Mucosa of stomach (tissue), 1 donor: ENCODE measurements at regions not wholly inside any gene's neighbourhood (a gene's known extent, or its start where the extent isn't known, plus 50 kb on each side); places are given as distances from the start of the nearest gene placed in this dataset.

Experiments
- H3K27me3 ChIP-seq: one replicate; pipeline ENCODE4 v1.7.0; 2013; ENCODE audit warnings: mild to moderate bottlenecking, low read length; ENCODE audit not compliant: control insufficient read depth, insufficient read depth
- H3K36me3 ChIP-seq: one replicate; pipeline ENCODE4 v1.7.0; 2013; ENCODE audit warnings: low read length; ENCODE audit not compliant: control insufficient read depth, insufficient read depth
- H3K4me1 ChIP-seq: one replicate; pipeline ENCODE4 v1.7.0; 2013; ENCODE audit warnings: mild to moderate bottlenecking, low read length; ENCODE audit not compliant: control insufficient read depth, insufficient read depth
- H3K4me3 ChIP-seq: one replicate; pipeline ENCODE4 v1.7.0; 2013; ENCODE audit warnings: low read length
- H3K9ac ChIP-seq: one replicate; pipeline ENCODE4 v1.7.0; 2013; ENCODE audit warnings: mild to moderate bottlenecking, low read length, moderate library complexity
- H3K9me3 ChIP-seq: one replicate; pipeline ENCODE4 v1.7.0; 2013; ENCODE audit warnings: mild to moderate bottlenecking, low read length, moderate library complexity; ENCODE audit not compliant: control insufficient read depth
- donor health status: Pancreatic carcinoma.

DNA sequence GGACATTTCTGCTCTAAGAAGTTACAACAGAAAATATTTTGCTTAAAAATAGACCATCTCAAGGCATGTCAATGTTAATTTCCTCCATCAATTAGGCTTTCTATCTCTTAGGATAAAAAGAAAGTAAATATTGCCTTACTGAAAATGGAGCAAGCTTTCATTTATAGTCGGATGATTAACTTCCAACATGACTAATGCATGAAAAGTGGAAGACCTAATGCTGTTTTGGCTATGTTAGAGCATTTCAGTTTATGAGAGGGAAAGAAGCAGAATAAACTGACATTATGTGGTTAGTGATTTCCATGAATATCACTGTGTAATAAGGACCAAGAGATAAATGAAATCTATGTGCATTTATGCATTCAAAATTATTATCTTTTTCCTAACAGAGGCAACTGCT lies 475.2 kb upstream of the UBE2E3 start:
- no peak overlapping the region for H3K9ac ChIP-seq
- no peaks in the 10 kb centered on the region for H3K9me3 ChIP-seq
- H3K4me3 ChIP-seq: no peak overlapping the region
- H3K27me3 ChIP-seq: no peaks in the 10 kb centered on the region
- no peaks in the 10 kb centered on the region for H3K4me1 ChIP-seq
- no peaks in the 10 kb centered on the region for H3K36me3 ChIP-seq

DNA sequence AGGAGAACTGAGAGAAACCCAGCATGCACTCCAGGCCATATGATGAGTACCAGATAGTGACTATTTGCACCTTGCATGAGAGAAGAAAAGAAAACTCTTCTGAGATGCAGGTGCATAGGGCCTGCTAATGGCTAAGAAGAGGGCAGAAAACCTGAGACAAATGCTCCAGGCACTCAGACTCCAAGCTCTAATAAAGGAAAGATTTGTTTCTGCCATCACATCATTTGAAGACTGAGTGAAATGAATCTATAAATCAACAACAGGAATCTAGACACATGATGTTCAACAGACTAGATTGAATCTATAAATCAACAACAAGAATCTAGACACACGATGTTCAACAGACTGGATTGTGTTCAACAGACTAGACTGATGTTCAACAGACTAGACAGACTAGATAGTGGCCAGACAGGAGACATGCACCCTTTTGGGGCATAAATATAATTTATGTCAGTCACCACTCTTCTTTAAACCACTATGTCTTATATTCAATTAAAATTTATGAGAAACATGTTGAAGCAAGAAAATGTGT lies 482.7 kb upstream of the UBE2E3 start:
- no peaks in the 10 kb centered on the region for H3K27me3 ChIP-seq
- no peak overlapping the region for H3K9ac ChIP-seq
- H3K36me3 ChIP-seq: no peaks in the 10 kb centered on the region
- H3K4me1 ChIP-seq: no peaks in the 10 kb centered on the region
- H3K9me3 ChIP-seq: no peaks in the 10 kb centered on the region
- H3K4me3 ChIP-seq: no peak overlapping the region

DNA sequence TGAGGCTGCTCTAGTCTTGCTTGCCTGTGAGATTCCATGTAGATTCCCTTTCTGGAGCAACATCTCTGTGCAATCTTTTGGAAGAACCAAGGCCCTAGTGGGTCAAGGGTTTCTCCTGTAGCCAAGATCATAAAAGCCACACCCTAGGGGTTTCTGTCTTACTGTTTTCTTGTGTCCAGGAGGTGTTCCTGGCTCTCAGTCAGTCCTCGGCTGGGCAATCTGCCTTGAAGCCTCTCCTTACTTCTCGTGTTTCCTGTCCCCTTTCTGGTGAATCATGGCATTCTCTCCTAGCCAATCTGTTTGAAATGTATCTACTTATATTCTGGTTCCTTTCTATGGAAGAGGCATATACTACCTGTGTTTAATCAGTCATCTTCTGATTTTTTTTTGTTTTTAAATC lies 484.8 kb upstream of the UBE2E3 start:
- Histone ChIP-seq H3K4me3 (no peak overlapping the region), H3K9me3 (no peaks in the 10 kb centered on the region), H3K27me3 (no peaks in the 10 kb centered on the region), H3K9ac (no peak overlapping the region), H3K36me3 (no peaks in the 10 kb centered on the region), H3K4me1 (no peaks in the 10 kb centered on the region)

DNA sequence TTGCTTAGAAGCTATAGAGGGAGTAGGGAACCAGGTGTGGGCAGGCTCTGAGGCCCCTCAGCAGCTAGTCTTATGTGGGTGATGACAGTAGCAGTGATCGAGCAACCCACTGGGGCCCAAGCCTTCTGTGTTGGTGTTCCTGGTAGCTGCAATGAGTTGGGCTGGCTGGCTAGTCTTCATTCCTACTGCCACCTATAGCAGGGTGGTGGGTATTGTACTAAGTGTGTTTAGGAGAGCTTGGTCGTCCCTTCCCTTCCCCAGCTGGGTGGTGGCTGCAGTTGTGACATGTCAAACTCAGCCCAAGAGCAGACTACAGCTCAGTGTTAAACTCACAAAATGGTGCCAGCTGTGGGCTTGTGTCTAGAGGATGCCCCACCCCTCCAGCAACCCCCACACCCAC lies 486.1 kb upstream of the UBE2E3 start:
- Histone ChIP-seq H3K4me1 (no peaks in the 10 kb centered on the region), H3K9me3 (no peaks in the 10 kb centered on the region), H3K36me3 (no peaks in the 10 kb centered on the region), H3K27me3 (no peaks in the 10 kb centered on the region), H3K9ac (no peak overlapping the region), H3K4me3 (no peak overlapping the region)

DNA sequence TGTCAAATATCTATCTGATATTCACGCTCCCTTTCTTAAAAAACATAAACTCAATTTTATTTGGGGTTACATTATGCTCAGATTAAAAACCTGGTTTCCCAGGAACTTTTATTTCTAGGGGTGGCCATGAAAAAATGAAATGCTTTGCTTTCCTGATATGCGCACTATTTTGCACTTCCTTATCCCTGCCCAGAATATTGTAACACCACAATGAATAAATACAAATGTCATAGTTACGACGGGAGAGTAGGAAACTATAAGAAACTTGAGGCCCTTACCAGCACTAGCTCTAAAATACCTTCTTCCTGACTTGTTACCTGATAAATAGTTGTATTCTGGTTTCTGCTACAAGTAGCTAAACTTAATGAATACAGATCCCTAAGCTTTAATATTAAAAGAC lies 475.6 kb upstream of the CWC22 start:
- no peaks in the 10 kb centered on the region for H3K36me3 ChIP-seq
- no peaks in the 10 kb centered on the region for H3K9me3 ChIP-seq
- H3K27me3 ChIP-seq: no peaks in the 10 kb centered on the region
- H3K4me3 ChIP-seq: no peak overlapping the region
- no peaks in the 10 kb centered on the region for H3K4me1 ChIP-seq
- H3K9ac ChIP-seq: no peak overlapping the region

DNA sequence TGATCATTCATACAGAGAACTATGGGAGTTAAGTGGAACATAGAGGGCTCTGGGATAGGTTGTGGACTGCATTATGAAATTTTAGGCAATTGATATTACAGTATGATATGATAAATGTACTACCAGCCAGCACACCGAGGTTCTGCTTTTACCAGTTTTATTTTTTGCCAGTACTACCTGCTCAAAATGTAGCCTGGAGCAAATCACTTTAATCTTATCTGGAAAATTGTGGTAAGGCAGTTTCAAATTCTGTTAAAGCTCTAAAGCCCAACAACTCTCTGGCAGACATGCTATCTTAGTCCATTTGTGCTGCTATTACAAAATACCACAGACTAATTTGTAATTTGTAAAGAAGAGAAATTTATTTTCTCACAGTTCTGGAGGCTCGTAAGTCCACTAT lies 474.9 kb upstream of the CWC22 start:
- no peaks in the 10 kb centered on the region for H3K9me3 ChIP-seq
- H3K36me3 ChIP-seq: no peaks in the 10 kb centered on the region
- no peaks in the 10 kb centered on the region for H3K4me1 ChIP-seq
- no peaks in the 10 kb centered on the region for H3K27me3 ChIP-seq
- no peak overlapping the region for H3K4me3 ChIP-seq
- H3K9ac ChIP-seq: no peak overlapping the region

DNA sequence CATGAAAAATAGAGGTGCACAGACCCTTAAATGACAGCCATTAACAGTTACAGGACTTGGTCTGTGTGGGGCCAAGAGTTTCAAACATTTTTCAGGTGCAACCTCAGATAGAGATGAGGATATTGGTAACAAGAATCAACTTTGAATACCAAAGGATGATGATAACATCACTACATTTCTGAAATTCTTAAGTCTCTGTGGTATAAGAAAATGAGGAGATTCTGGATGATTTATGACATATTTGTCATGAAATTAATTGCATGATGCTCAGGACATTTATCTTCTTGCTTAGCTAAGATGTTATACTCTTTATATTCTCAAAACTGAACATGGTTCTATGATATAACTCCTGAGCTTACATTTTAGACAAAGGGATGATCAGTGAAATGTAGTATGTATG lies 471.8 kb upstream of the CWC22 start:
- H3K36me3 ChIP-seq: no peaks in the 10 kb centered on the region
- H3K9ac ChIP-seq: no peak overlapping the region
- no peaks in the 10 kb centered on the region for H3K4me1 ChIP-seq
- H3K4me3 ChIP-seq: no peak overlapping the region
- H3K9me3 ChIP-seq: no peaks in the 10 kb centered on the region
- H3K27me3 ChIP-seq: no peaks in the 10 kb centered on the region

DNA sequence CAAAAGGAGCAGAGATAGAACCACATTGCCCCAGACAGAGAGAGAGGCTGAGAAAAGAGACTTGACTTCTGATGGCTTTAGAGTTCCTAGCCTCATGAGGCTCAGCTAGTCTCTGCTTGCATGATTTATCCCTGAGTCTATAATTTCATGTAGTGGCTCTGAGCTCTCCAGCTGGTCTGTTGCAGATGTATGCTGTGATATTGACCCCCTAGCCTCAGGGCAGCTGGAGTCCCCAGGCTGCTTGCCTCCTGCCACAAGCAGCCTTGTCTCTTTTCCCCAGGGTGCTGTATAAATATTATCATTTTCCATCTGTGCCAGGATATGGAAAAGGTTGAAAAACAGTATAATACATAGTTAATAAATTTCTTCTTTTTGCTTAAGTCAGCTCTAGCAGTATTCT lies 467.6 kb upstream of the CWC22 start:
- Histone ChIP-seq H3K27me3 (no peaks in the 10 kb centered on the region), H3K9ac (no peak overlapping the region), H3K36me3 (no peaks in the 10 kb centered on the region), H3K4me3 (no peak overlapping the region), H3K4me1 (no peaks in the 10 kb centered on the region), H3K9me3 (no peaks in the 10 kb centered on the region)

DNA sequence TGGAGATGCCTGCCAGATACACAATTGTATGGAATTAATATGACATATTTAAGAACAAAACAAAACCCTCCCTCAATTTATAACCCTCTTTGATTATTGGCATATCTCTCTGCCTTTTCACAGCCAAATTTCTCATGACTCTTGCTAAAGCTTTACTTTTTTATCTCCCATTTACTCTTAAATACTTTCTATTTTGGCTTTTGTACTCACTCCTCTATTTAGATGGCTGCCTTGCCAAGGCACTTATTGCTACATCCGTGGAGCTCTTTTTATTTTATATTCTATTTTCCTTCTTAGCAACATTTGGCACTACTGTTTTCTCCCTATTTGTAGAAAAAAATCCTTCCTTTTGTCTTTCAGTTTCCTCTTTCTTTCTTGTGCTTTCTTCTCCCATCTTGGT lies 466.4 kb upstream of the CWC22 start:
- no peak overlapping the region for H3K4me3 ChIP-seq
- no peaks in the 10 kb centered on the region for H3K4me1 ChIP-seq
- no peak overlapping the region for H3K9ac ChIP-seq
- no peaks in the 10 kb centered on the region for H3K9me3 ChIP-seq
- H3K27me3 ChIP-seq: no peaks in the 10 kb centered on the region
- H3K36me3 ChIP-seq: no peaks in the 10 kb centered on the region

DNA sequence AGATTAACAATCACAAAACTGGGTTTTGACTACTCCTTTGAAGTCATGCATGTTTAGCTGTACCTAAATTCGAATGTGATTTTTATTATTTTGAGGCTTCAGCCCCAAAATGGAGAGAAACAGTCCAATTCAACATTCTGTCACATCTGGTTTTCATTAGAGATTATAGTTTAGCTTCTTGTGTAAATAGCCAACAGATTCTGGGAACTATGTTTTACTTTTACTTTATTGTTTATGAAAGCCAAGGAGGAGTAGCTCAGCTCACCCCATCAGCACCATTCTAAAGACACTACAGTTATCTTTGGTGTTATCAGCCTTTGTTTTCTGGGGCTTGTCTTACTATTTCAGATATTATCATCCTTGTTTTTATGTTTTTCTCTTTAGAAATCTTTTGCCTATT lies 465.0 kb upstream of the CWC22 start:
- no peak overlapping the region for H3K4me3 ChIP-seq
- H3K36me3 ChIP-seq: no peaks in the 10 kb centered on the region
- no peaks in the 10 kb centered on the region for H3K4me1 ChIP-seq
- H3K9ac ChIP-seq: no peak overlapping the region
- no peaks in the 10 kb centered on the region for H3K9me3 ChIP-seq
- no peaks in the 10 kb centered on the region for H3K27me3 ChIP-seq

DNA sequence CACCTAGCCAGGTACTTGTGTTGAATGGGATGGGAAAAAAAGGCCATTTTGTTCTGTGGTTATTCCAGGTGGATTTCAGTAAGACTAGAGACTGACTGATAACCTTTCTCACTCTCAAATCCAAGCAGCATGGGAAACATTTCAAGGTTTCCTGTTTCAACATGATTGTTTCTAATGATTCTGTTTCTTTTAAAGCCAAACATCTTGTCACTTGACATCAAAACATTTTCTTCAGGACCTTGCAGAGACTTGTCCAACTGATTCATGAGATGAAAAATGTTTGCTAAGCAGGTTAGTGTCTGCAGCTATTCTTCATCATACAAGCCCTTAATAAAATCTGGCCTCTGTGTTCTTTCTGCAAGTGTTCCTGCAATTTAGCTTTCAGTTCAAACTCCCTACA lies 456.5 kb upstream of the CWC22 start:
- Histone ChIP-seq H3K4me1 (no peaks in the 10 kb centered on the region), H3K36me3 (no peaks in the 10 kb centered on the region), H3K9me3 (no peaks in the 10 kb centered on the region), H3K4me3 (no peak overlapping the region), H3K27me3 (no peaks in the 10 kb centered on the region), H3K9ac (no peak overlapping the region)

DNA sequence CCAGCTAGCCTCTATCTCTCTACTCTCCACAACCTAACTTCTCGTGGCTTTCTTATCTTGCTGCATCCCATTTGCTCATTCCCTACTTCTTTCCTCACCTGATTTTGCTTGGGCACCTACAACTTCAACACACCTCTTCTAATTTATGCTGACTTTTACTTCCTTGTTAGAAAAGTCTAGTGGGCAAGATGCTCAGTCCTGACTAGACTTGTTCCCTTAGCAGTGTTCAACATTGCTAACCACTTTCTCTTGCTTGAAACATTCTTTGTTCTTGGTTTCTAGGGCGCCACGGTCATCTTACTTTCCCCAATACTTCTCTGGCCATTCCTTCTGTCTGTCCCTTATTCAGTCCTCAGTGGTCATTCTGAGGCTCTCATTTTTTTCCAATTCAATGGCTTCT lies 454.7 kb upstream of the CWC22 start:
- no peaks in the 10 kb centered on the region for H3K4me1 ChIP-seq
- H3K9ac ChIP-seq: no peak overlapping the region
- H3K9me3 ChIP-seq: no peaks in the 10 kb centered on the region
- no peaks in the 10 kb centered on the region for H3K36me3 ChIP-seq
- no peak overlapping the region for H3K4me3 ChIP-seq
- no peaks in the 10 kb centered on the region for H3K27me3 ChIP-seq

DNA sequence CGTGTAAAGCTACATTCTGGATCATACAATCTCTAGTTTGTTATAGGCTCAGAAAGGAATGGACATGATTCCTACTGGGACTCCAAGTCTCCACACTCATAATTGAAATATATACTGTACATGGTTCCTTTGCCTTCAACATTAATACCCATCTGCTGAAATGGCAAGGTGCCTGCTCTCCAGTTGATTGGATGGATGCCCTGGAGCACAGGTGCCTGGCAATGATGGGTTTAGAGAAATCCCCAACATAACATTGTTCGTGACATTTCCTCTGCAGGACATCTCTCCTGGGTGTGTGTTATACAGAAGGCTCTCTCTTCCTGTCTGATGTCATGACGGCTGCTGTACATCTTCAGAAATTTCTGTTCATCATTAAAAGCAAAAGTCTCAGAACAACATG lies 449.7 kb upstream of the CWC22 start:
- Histone ChIP-seq H3K9ac (no peak overlapping the region), H3K27me3 (no peaks in the 10 kb centered on the region), H3K4me1 (no peaks in the 10 kb centered on the region), H3K9me3 (no peaks in the 10 kb centered on the region), H3K4me3 (no peak overlapping the region), H3K36me3 (no peaks in the 10 kb centered on the region)
